Ovary (tissue), 7 donors: ENCODE measurements at regions not wholly inside any gene's neighbourhood (a gene's known extent, or its start where the extent isn't known, plus 50 kb on each side); places are given as distances from the start of the nearest gene placed in this dataset.

Experiments
- DNase-seq, 5 donors: peaks; one replicate each; pipeline ENCODE4 v3.0.0-alpha.2; 2019 to 2020
- H3K27ac ChIP-seq, 2 donors: fragments of 200-600 bp; one replicate each; pipeline versions ENCODE4 v1.5.1 to v1.8.0; 2019 to 2022
- H3K27me3 ChIP-seq: fragments of 200-600 bp; one replicate; pipeline ENCODE4 v1.8.0; 2022
- H3K36me3 ChIP-seq: fragments of 200-600 bp; sonication (generic); one replicate; pipeline ENCODE4 v1.5.1; 2019
- H3K4me1 ChIP-seq: one replicate; pipeline ENCODE4 v1.8.1; 2013; ENCODE audit warnings: mild to moderate bottlenecking, moderate library complexity; ENCODE audit not compliant: insufficient read depth
- H3K4me3 ChIP-seq: fragments of 200-600 bp; sonication (generic); one replicate; pipeline ENCODE4 v1.5.1; 2017
- H3K9me3 ChIP-seq, 2 donors: fragments of 200-600 bp in 1 of 2; sonication (generic) in 1 of 2; one replicate each; pipeline versions ENCODE4 v1.5.1 to v1.8.1; 2013 to 2019; ENCODE audit warnings: mild to moderate bottlenecking in 1 of 2, moderate library complexity in 1 of 2
- EP300 ChIP-seq: sonication (generic); formaldehyde crosslinking; IDR thresholded peaks from one replicate; pipeline ENCODE4 v1.6.1; 2017; ENCODE audit warnings: antibody characterized with exemption
- POLR2A ChIP-seq: fragments of 450-650 bp; IDR thresholded peaks from one replicate; pipeline ENCODE4 v1.6.1; 2017; ENCODE audit warnings: antibody characterized with exemption, mild to moderate bottlenecking, moderate library complexity
- WGBS, 3 donors: extraction: QIAGEN DNeasy Blood & Tissue Kit in 1 of 3; methylation state at CpG; one replicate each; pipeline versions ENCODE4 v1.1.5 to v1.1.7; 2013 to 2017; 5-methylcytosine and 5-hydroxymethylcytosine counted together
- intact Hi-C, 4 donors: fragments of 100-400 bp; cut with DNase I; formaldehyde crosslinking; loops; one replicate each; pipeline versions ENCODE4 v1.11.0 to v1.15.1; 2022 to 2023
- TF ChIP-seq, protein P1 (sequence below), 3 donors: fragments of 450-650 bp in 2 of 3; fragments of 200-600 bp in 1 of 3; IDR thresholded peaks; one replicate each; pipeline versions ENCODE4 v1.5.1 to v1.8.0; 2016 to 2022; ENCODE audit warnings: antibody characterized with exemption in 3 of 3, mild to moderate bottlenecking in 1 of 3
- donor health status: DM: no; HTN: no; CAD: no; lungs with moderate emphysema.
- donor health status: DM: no; HTN: no; CAD: no.
- donor health status: Bipolar disorder and iron deficiency.
- donor health status: DM: no; HTN: no; CAD: no.
- donor health status: DM: yes; HTN: yes; CAD: no.

DNA sequence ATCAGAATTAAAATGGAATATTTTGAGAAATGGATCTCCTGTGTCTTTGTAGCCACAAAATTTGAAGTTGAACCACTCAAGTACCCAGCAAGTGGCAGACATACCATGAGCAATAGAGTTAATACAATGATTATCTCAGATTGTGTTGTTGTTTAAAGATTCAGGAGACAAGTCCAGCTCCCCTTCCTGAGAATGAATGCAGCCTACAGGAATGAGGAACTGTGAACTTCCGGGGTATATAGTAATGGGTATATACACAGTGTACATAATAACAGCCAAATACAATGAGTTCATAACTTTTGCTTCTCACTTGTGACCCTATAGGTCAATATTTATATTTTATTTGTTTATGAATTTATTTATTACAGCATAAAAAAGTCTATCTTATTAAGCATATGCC is 445.0 kb downstream of the SETD4 start:
- no peak for DNase-seq
- Histone ChIP-seq H3K9me3 (no peaks in the 10 kb centered on the region), H3K27ac (no peak overlapping the region), H3K36me3 (no peaks in the 10 kb centered on the region), H3K27me3 (no peaks in the 10 kb centered on the region), H3K4me3 (no peak overlapping the region), H3K4me1 (peaks cover 2% of the 10 kb centered on the region)
- no peak for TF ChIP-seq POLR2A
- no peak for TF ChIP-seq EP300
- TF ChIP-seq, protein P1, sequence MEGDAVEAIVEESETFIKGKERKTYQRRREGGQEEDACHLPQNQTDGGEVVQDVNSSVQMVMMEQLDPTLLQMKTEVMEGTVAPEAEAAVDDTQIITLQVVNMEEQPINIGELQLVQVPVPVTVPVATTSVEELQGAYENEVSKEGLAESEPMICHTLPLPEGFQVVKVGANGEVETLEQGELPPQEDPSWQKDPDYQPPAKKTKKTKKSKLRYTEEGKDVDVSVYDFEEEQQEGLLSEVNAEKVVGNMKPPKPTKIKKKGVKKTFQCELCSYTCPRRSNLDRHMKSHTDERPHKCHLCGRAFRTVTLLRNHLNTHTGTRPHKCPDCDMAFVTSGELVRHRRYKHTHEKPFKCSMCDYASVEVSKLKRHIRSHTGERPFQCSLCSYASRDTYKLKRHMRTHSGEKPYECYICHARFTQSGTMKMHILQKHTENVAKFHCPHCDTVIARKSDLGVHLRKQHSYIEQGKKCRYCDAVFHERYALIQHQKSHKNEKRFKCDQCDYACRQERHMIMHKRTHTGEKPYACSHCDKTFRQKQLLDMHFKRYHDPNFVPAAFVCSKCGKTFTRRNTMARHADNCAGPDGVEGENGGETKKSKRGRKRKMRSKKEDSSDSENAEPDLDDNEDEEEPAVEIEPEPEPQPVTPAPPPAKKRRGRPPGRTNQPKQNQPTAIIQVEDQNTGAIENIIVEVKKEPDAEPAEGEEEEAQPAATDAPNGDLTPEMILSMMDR (IDR thresholded peaks at IDR 0.05) = no peak
- intact Hi-C loops = no loop called here
- 89 to 97% (median 93%) methylated on average over 1 of the region's 1 CpG for WGBS, 3 donors

DNA sequence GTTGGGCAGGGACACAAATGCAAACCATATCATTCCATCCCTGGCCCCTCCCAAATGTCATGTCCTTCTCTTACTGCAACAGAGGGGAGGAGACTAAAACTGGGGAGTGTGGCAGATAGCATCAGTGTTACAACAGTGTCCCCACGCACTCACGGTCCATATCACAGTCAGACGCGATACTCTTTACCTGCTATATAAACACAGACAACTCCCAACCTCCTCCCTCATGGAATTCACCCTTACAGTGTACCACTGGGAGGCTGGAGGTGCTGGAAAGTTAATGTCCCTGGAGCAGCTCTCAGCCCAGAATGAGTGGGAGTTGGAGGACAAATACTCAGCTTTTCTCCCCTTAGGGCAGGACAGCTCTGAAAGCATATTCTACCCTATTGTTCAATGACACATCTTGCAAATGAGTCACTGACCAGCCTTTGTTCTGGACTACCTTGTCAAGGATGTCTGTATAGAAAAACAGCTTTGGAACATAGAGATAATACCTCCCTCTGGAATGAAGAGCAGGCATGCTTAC is 445.9 kb downstream of the SETD4 start:
- DNase-seq = no peak
- 91 to 97% (median 97%) methylated on average over 4 of the region's 4 CpGs for WGBS, 3 donors
- Histone ChIP-seq H3K27me3 (no peaks in the 10 kb centered on the region), H3K36me3 (no peaks in the 10 kb centered on the region), H3K9me3 (no peaks in the 10 kb centered on the region), H3K27ac (no peak overlapping the region), H3K4me1 (peaks cover 2% of the 10 kb centered on the region), H3K4me3 (no peak overlapping the region)
- intact Hi-C loops = no loop called here
- TF ChIP-seq, protein P1 (IDR thresholded peaks at IDR 0.05) = no peak
- TF ChIP-seq EP300 (no peak), POLR2A (no peak)

DNA sequence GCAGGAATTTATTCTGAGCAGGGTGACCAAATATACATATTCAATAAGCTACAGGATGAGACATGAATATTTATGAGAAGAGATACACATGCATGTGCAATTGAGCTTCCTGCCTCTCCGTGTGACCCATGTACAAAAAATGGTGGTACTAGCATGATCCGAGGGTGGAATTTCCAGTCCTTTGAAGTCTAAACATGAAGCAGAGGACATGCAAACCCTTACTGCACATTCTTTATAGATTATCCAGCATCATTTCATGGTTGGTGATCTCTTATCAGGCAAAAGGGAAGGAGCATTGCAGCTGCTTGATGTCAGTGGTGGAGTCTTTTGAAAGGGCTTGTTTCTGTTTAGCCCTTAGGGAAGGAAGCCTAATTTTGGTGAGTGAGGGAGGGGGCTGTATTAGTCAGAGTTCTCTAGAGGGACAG is 448.6 kb downstream of the SETD4 start:
- 80 to 90% (median 88%) methylated on average over 2 of the region's 2 CpGs for WGBS, 3 donors
- H3K27ac ChIP-seq = no peak overlapping the region
- H3K27me3 ChIP-seq = no peaks in the 10 kb centered on the region
- TF ChIP-seq, protein P1 (IDR thresholded peaks at IDR 0.05) = no peak
- no peak for TF ChIP-seq POLR2A
- TF ChIP-seq EP300 = no peak
- H3K4me3 ChIP-seq = no peak overlapping the region
- intact Hi-C loops = no loop called here
- H3K36me3 ChIP-seq = no peaks in the 10 kb centered on the region
- no peaks in the 10 kb centered on the region for H3K9me3 ChIP-seq
- no peak for DNase-seq
- H3K4me1 ChIP-seq = peaks cover 2% of the 10 kb centered on the region

DNA sequence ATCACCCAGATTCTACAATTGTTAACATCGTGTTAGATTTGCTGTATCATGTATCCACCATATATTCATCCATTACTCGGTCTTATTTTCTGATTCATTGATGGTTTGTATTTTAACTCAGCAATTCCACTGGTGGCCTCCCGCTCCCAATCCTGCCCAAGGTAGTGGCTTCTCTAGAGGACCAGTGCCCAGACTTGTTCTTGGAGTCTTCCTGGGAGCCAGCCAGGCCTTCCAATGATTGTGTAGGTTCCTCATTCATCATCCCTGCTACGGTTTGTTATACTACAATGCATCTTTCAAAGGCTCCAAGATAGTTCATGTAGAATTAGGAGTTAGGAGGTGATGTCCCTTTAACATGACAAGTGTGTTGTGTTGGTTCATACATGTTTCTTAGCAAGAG is 451.1 kb downstream of the SETD4 start:
- H3K4me1 ChIP-seq = peaks cover 2% of the 10 kb centered on the region
- no peak overlapping the region for H3K4me3 ChIP-seq
- no peaks in the 10 kb centered on the region for H3K36me3 ChIP-seq
- intact Hi-C loops = loop anchor here in 1 of 4 donors (10.0 kb wide), 1 partner anchor 64 kb away; no protein-coding TSS in a partner anchor
- no peaks in the 10 kb centered on the region for H3K27me3 ChIP-seq
- H3K27ac ChIP-seq = no peak overlapping the region
- no peak for DNase-seq
- TF ChIP-seq POLR2A (no peak), EP300 (no peak)
- TF ChIP-seq, protein P1 (IDR thresholded peaks at IDR 0.05) = no peak
- H3K9me3 ChIP-seq = no peaks in the 10 kb centered on the region
- 72 to 99% (median 94%) methylated on average over 4 of the region's 4 CpGs for WGBS, 3 donors
